Liver (tissue), 7 donors: ENCODE measurements at regions not wholly inside any gene's neighbourhood (a gene's known extent, or its start where the extent isn't known, plus 50 kb on each side); places are given as distances from the start of the nearest gene placed in this dataset.

ENCODE experiments used
- DNase-seq: peaks from one replicate; pipeline ENCODE4 v3.0.0-alpha.2; 2017; ENCODE audit warnings: low spot score
- H3K27ac ChIP-seq, 2 donors: one replicate each; pipeline ENCODE4 v1.7.0; 2013; ENCODE audit warnings: inconsistent platforms in 2 of 2, low read length in 2 of 2, control low read depth in 1 of 2, low read depth in 1 of 2, mild to moderate bottlenecking in 1 of 2
- H3K27me3 ChIP-seq, 4 donors: one replicate each; pipeline versions ENCODE4 v1.6.1 to v1.7.0; 2013; ENCODE audit warnings: low read length in 3 of 4, inconsistent platforms in 1 of 4, mild to moderate bottlenecking in 1 of 4, moderate library complexity in 1 of 4; ENCODE audit not compliant: control insufficient read depth in 4 of 4, insufficient read depth in 4 of 4
- H3K36me3 ChIP-seq, 4 donors: one replicate each; pipeline versions ENCODE4 v1.6.1 to v1.7.0; 2013; ENCODE audit warnings: low read length in 3 of 4, mild to moderate bottlenecking in 3 of 4, low read depth in 1 of 4, moderate library complexity in 1 of 4; ENCODE audit not compliant: control insufficient read depth in 4 of 4, insufficient read depth in 3 of 4
- H3K4me1 ChIP-seq, 4 donors: one replicate each; pipeline versions ENCODE4 v1.6.1 to v1.7.0; 2013; ENCODE audit warnings: low read length in 3 of 4, mild to moderate bottlenecking in 3 of 4, moderate library complexity in 1 of 4; ENCODE audit not compliant: control insufficient read depth in 4 of 4, insufficient read depth in 4 of 4
- H3K4me3 ChIP-seq, 3 donors: one replicate each; pipeline versions ENCODE4 v1.6.1 to v1.7.0; 2013; ENCODE audit warnings: low read length in 3 of 3, control low read depth in 1 of 3, low read depth in 1 of 3, mild to moderate bottlenecking in 1 of 3
- H3K9ac ChIP-seq, 2 donors: one replicate each; pipeline ENCODE4 v1.7.0; 2013; ENCODE audit warnings: low read length in 2 of 2, mild to moderate bottlenecking in 2 of 2, moderate library complexity in 2 of 2, control low read depth in 1 of 2, low read depth in 1 of 2
- H3K9me3 ChIP-seq, 4 donors: one replicate each; pipeline versions ENCODE4 v1.6.1 to v1.7.0; 2013; ENCODE audit warnings: low read length in 3 of 4; ENCODE audit not compliant: control insufficient read depth in 4 of 4
- EGR1 ChIP-seq, 2 donors: IDR thresholded peaks; 2 replicates each; pipeline ENCODE4 v1.6.1; 2016 to 2018; ENCODE audit warnings: antibody characterized with exemption in 2 of 2, low read depth in 2 of 2
- FOXA1 ChIP-seq: IDR thresholded peaks from 2 replicates; pipeline ENCODE4 v1.6.1; 2016; ENCODE audit warnings: antibody characterized with exemption
- FOXA2 ChIP-seq: IDR thresholded peaks from 2 replicates; pipeline ENCODE4 v1.6.1; 2016; ENCODE audit warnings: antibody characterized with exemption
- HNF4A ChIP-seq, 2 donors: conservative IDR thresholded peaks; 2 replicates each; pipeline ENCODE4 v1.6.1; 2016; ENCODE audit warnings: antibody characterized with exemption in 2 of 2, mild to moderate bottlenecking in 2 of 2
- HNF4G ChIP-seq: IDR thresholded peaks from 2 replicates; pipeline ENCODE4 v1.6.1; 2016; ENCODE audit warnings: antibody characterized with exemption
- JUND ChIP-seq, 2 donors: IDR thresholded peaks; 2 replicates each; pipeline ENCODE4 v1.6.1; 2016; ENCODE audit warnings: antibody characterized with exemption in 2 of 2
- MAX ChIP-seq: IDR thresholded peaks from 2 replicates; pipeline ENCODE4 v1.6.1; 2016; ENCODE audit warnings: antibody characterized with exemption
- NR2F2 ChIP-seq: IDR thresholded peaks from 2 replicates; pipeline ENCODE4 v1.6.1; 2016; ENCODE audit warnings: antibody characterized with exemption
- RXRA ChIP-seq, 2 donors: IDR thresholded peaks; 2 replicates each; pipeline ENCODE4 v1.6.1; 2017 to 2018; ENCODE audit warnings: antibody characterized with exemption in 2 of 2, mild to moderate bottlenecking in 1 of 2
- SP1 ChIP-seq: IDR thresholded peaks from 2 replicates; pipeline ENCODE4 v1.6.1; 2018; ENCODE audit warnings: antibody characterized with exemption, mild to moderate bottlenecking
- TAF1 ChIP-seq: conservative IDR thresholded peaks from 2 replicates; pipeline ENCODE4 v1.6.1; 2016; ENCODE audit warnings: antibody characterized with exemption, mild to moderate bottlenecking
- YY1 ChIP-seq: IDR thresholded peaks from 2 replicates; pipeline ENCODE4 v1.6.1; 2016; ENCODE audit warnings: antibody characterized with exemption, mild to moderate bottlenecking
- WGBS: extraction: QIAGEN DNeasy Blood & Tissue Kit; methylation state at CpG from one replicate; pipeline ENCODE4 v1.1.7; 2013; 5-methylcytosine and 5-hydroxymethylcytosine counted together
- TF ChIP-seq, protein P1 (sequence below): IDR thresholded peaks from 2 replicates; pipeline ENCODE4 v1.6.1; 2016; ENCODE audit warnings: antibody characterized with exemption, mild to moderate bottlenecking
- TF ChIP-seq, protein P2 (sequence below): IDR thresholded peaks from 2 replicates; pipeline ENCODE4 v1.6.1; 2016; ENCODE audit warnings: antibody characterized with exemption
- TF ChIP-seq, protein P3 (sequence below): IDR thresholded peaks from 2 replicates; pipeline ENCODE4 v1.6.1; 2016; ENCODE audit warnings: antibody characterized with exemption
- donor health status: healthy.
- donor health status: healthy.
- donor health status: healthy.
- donor health status: healthy.

- TF ChIP-seq, protein P1, sequence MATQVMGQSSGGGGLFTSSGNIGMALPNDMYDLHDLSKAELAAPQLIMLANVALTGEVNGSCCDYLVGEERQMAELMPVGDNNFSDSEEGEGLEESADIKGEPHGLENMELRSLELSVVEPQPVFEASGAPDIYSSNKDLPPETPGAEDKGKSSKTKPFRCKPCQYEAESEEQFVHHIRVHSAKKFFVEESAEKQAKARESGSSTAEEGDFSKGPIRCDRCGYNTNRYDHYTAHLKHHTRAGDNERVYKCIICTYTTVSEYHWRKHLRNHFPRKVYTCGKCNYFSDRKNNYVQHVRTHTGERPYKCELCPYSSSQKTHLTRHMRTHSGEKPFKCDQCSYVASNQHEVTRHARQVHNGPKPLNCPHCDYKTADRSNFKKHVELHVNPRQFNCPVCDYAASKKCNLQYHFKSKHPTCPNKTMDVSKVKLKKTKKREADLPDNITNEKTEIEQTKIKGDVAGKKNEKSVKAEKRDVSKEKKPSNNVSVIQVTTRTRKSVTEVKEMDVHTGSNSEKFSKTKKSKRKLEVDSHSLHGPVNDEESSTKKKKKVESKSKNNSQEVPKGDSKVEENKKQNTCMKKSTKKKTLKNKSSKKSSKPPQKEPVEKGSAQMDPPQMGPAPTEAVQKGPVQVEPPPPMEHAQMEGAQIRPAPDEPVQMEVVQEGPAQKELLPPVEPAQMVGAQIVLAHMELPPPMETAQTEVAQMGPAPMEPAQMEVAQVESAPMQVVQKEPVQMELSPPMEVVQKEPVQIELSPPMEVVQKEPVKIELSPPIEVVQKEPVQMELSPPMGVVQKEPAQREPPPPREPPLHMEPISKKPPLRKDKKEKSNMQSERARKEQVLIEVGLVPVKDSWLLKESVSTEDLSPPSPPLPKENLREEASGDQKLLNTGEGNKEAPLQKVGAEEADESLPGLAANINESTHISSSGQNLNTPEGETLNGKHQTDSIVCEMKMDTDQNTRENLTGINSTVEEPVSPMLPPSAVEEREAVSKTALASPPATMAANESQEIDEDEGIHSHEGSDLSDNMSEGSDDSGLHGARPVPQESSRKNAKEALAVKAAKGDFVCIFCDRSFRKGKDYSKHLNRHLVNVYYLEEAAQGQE: no peak
- TF ChIP-seq EGR1 (IDR thresholded peaks at IDR 0.05; ENCODE audit: low read depth in 2 of 2) (no peak), FOXA1 (no peak), TAF1 (no peak), FOXA2 (no peak), HNF4A (conservative IDR thresholded peaks at IDR 0.05) (no peak), YY1 (no peak), JUND (IDR thresholded peaks at IDR 0.05) (no peak), MAX (no peak), HNF4G (no peak), RXRA (IDR thresholded peaks at IDR 0.05) (no peak)
- TF ChIP-seq, protein P2, sequence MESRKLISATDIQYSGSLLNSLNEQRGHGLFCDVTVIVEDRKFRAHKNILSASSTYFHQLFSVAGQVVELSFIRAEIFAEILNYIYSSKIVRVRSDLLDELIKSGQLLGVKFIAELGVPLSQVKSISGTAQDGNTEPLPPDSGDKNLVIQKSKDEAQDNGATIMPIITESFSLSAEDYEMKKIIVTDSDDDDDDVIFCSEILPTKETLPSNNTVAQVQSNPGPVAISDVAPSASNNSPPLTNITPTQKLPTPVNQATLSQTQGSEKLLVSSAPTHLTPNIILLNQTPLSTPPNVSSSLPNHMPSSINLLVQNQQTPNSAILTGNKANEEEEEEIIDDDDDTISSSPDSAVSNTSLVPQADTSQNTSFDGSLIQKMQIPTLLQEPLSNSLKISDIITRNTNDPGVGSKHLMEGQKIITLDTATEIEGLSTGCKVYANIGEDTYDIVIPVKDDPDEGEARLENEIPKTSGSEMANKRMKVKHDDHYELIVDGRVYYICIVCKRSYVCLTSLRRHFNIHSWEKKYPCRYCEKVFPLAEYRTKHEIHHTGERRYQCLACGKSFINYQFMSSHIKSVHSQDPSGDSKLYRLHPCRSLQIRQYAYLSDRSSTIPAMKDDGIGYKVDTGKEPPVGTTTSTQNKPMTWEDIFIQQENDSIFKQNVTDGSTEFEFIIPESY: no peak
- TF ChIP-seq, protein P3, sequence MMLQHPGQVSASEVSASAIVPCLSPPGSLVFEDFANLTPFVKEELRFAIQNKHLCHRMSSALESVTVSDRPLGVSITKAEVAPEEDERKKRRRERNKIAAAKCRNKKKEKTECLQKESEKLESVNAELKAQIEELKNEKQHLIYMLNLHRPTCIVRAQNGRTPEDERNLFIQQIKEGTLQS: no peak
- 45% methylated on average over 4 of the region's 4 CpGs for WGBS
These were observed 94.9 kb upstream of the NMUR2 start for GRCh38 chr5:152499814-152500535.

DNA sequence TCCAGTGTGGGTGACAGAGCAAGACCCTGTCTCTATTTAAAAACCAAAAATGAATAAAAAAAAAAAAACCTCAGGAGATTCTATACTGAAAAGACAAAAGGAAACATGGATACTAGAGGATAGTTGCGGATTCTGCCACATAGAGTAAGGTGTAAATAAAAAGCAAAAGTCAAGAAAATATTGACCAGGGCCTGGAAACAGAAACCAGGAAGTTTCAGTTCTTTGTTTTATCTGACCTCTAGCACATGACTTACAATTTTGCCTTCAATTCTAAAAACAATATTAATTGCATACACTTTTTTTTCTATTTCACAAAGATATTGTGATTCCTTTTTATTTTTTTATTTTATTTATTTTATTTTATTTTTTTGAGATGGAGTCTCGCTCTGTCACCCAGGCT lies 96.2 kb upstream of the NMUR2 start:
- Histone ChIP-seq H3K27me3 (peaks cover 0 to 4% (median 0%) of the 10 kb centered on the region in 4 donors), H3K27ac (no peak overlapping the region), H3K4me1 (no peaks in the 10 kb centered on the region), H3K36me3 (no peaks in the 10 kb centered on the region), H3K4me3 (no peak overlapping the region), H3K9me3 (no peaks in the 10 kb centered on the region), H3K9ac (no peak overlapping the region)
- 88% methylated on average over 2 of the region's 2 CpGs for WGBS
- TF ChIP-seq, protein P3: no peak
- TF ChIP-seq, protein P1: no peak
- TF ChIP-seq RXRA (IDR thresholded peaks at IDR 0.05) (no peak), YY1 (no peak), FOXA2 (no peak), NR2F2 (no peak), SP1 (no peak)
- DNase-seq: no peak

More at GRCh38 chr5:152499814-152500535, 94.9 kb upstream of the NMUR2 start:
- H3K9me3 ChIP-seq: no peaks in the 10 kb centered on the region
- H3K4me3 ChIP-seq: no peak overlapping the region
- H3K27me3 ChIP-seq: no peaks in the 10 kb centered on the region
- no peak overlapping the region for H3K9ac ChIP-seq
- no peak for DNase-seq
- H3K4me1 ChIP-seq: no peaks in the 10 kb centered on the region
- no peaks in the 10 kb centered on the region for H3K36me3 ChIP-seq
- H3K27ac ChIP-seq: no peak overlapping the region
